B cell (primary cell): ENCODE measurements at regions not wholly inside any gene's neighbourhood (a gene's known extent, or its start where the extent isn't known, plus 50 kb on each side); places are given as distances from the start of the nearest gene placed in this dataset.

Experiments used
- ATAC-seq: fragments of 200-7000 bp; cut with Tn5 transposase; one replicate; pipeline ENCODE4 v1.10.0; 2021; ENCODE audit warnings: low read depth, mild to moderate bottlenecking, moderate number of reproducible peaks, moderate library complexity
- CTCF ChIA-PET: fragments of 350-600 bp; sonication (Branson Sonifier 250); formaldehyde crosslinking; loops from one replicate; lab custom pipeline; 2021; ENCODE audit warnings: antibody characterized with exemption, inconsistent platforms; lab: Charles Lee
- POLR2A ChIA-PET: fragments of 350-600 bp; sonication (Branson Sonifier 250); formaldehyde crosslinking; loops from one replicate; lab custom pipeline; 2021; ENCODE audit warnings: antibody characterized with exemption; lab: Charles Lee
- DNase-seq: peaks from one replicate; pipeline ENCODE4 v3.0.0; 2013
- H2AFZ ChIP-seq: 2 replicates; pipeline ENCODE4 v1.6.1; 2012; ENCODE audit warnings: mild to moderate bottlenecking, low read depth, low read length; ENCODE audit not compliant: insufficient read depth, poor library complexity, severe bottlenecking
- H3K27ac ChIP-seq, 2 donors: 1 replicate in 1 of 2; 2 replicates in 1 of 2; pipeline ENCODE4 v1.5.1; 2012 to 2013; ENCODE audit warnings: low read length in 2 of 2, mild to moderate bottlenecking in 2 of 2, moderate library complexity in 1 of 2
- H3K27me3 ChIP-seq, 4 experiments: fragments of 200-600 bp in 1 of 4; sonication (generic) in 1 of 4; replicated peaks in 1 of 4; 1 replicate in 2 of 4; 2 replicates in 2 of 4; pipeline versions ENCODE4 v1.6.1 to v1.7.0; 2013 to 2016; ENCODE audit warnings: low read length in 3 of 4, mild to moderate bottlenecking in 2 of 4, mixed read lengths in 1 of 4, moderate library complexity in 1 of 4; ENCODE audit not compliant: insufficient read depth in 4 of 4, control insufficient read depth in 3 of 4; ENCODE audit errors: control extremely low read depth in 1 of 4
- H3K36me3 ChIP-seq, 2 experiments: replicated peaks in 1 of 2; 1 replicate in 1 of 2; 2 replicates in 1 of 2; pipeline versions ENCODE4 v1.6.1 to v1.7.1; 2013; ENCODE audit warnings: low read length in 1 of 2; ENCODE audit not compliant: insufficient read depth in 2 of 2, control insufficient read depth in 1 of 2; ENCODE audit errors: control extremely low read depth in 1 of 2, extremely low read depth in 1 of 2
- H3K4me1 ChIP-seq, 2 donors: fragments of 200-600 bp in 1 of 2; sonication (generic) in 1 of 2; 1 replicate in 1 of 2; 2 replicates in 1 of 2; pipeline versions ENCODE4 v1.5.1 to v1.6.1; 2013 to 2017; ENCODE audit warnings: low read length in 2 of 2; ENCODE audit not compliant: control insufficient read depth in 2 of 2, insufficient read depth in 2 of 2
- H3K4me2 ChIP-seq: replicated peaks from 2 replicates; pipeline ENCODE3; 2012; ENCODE audit warnings: mild to moderate bottlenecking, low read depth, low read length; ENCODE audit not compliant: poor library complexity, severe bottlenecking
- H3K4me3 ChIP-seq, 5 experiments: fragments of 200-600 bp in 1 of 5; sonication (generic) in 1 of 5; 1 replicate in 3 of 5; 2 replicates in 2 of 5; pipeline versions ENCODE4 v1.5.1 to v1.7.0; 2011 to 2016; ENCODE audit warnings: low read length in 4 of 5, mild to moderate bottlenecking in 4 of 5, low read depth in 2 of 5, control low read depth in 1 of 5, moderate library complexity in 1 of 5; ENCODE audit not compliant: insufficient read depth in 1 of 5; ENCODE audit errors: control extremely low read depth in 1 of 5, extremely low read depth in 1 of 5
- H3K79me2 ChIP-seq: fragments of 200-600 bp; sonication (generic); one replicate; pipeline ENCODE4 v1.6.0; 2016; ENCODE audit warnings: low read length; ENCODE audit not compliant: control insufficient read depth, insufficient read depth
- H3K9ac ChIP-seq: fragments of 200-600 bp; sonication (generic); 2 replicates; pipeline ENCODE4 v1.6.1; 2017; ENCODE audit warnings: mild to moderate bottlenecking, low read length, moderate library complexity
- H3K9me3 ChIP-seq, 3 donors: one replicate each; pipeline versions ENCODE4 v1.6.1 to v1.7.1; 2013; ENCODE audit warnings: low read length in 2 of 3; ENCODE audit not compliant: control insufficient read depth in 2 of 3, insufficient read depth in 1 of 3; ENCODE audit errors: control extremely low read depth in 1 of 3
- H4K20me1 ChIP-seq: 2 replicates; pipeline ENCODE4 v1.6.0; 2012; ENCODE audit warnings: mild to moderate bottlenecking, low read length; ENCODE audit not compliant: insufficient read depth, control insufficient read depth, poor library complexity, severe bottlenecking
- H3K27ac Mint-ChIP-seq: one replicate; pipeline ENCODE4 v1.8.0; 2021; ENCODE audit warnings: mixed read lengths
- H3K27me3 Mint-ChIP-seq: one replicate; pipeline ENCODE4 v1.8.0; 2021; ENCODE audit warnings: mixed read lengths
- H3K4me1 Mint-ChIP-seq: one replicate; pipeline ENCODE4 v1.8.0; 2021; ENCODE audit warnings: mixed read lengths
- H3K4me3 Mint-ChIP-seq: one replicate; pipeline ENCODE4 v1.8.0; 2021; ENCODE audit warnings: mixed read lengths
- H3K9me3 Mint-ChIP-seq: one replicate; pipeline ENCODE4 v1.8.0; 2022; ENCODE audit warnings: mixed read lengths; ENCODE audit not compliant: insufficient read depth
- EZH2 ChIP-seq: IDR thresholded peaks from 2 replicates; pipeline ENCODE4 v1.6.1; 2012; ENCODE audit warnings: borderline replicate concordance, low read depth, mild to moderate bottlenecking, moderate library complexity, low read length; ENCODE audit not compliant: insufficient read depth, poor library complexity, severe bottlenecking
- WGBS: methylation state at CpG from one replicate; pipeline ENCODE4 v1.1.5; 2013; ENCODE audit warnings: missing lambda C conversion rate; ENCODE audit not compliant: insufficient coverage; 5-methylcytosine and 5-hydroxymethylcytosine counted together
- intact Hi-C: fragments of 100-400 bp; cut with micrococcal nuclease; formaldehyde crosslinking; loops from one replicate; pipeline ENCODE4 v1.10.0; 2022
- TF ChIP-seq, protein P1 (sequence below): fragments of 200-600 bp; IDR thresholded peaks from one replicate; pipeline ENCODE4 v1.8.0; 2022; ENCODE audit warnings: antibody characterized with exemption, mild to moderate bottlenecking

DNA sequence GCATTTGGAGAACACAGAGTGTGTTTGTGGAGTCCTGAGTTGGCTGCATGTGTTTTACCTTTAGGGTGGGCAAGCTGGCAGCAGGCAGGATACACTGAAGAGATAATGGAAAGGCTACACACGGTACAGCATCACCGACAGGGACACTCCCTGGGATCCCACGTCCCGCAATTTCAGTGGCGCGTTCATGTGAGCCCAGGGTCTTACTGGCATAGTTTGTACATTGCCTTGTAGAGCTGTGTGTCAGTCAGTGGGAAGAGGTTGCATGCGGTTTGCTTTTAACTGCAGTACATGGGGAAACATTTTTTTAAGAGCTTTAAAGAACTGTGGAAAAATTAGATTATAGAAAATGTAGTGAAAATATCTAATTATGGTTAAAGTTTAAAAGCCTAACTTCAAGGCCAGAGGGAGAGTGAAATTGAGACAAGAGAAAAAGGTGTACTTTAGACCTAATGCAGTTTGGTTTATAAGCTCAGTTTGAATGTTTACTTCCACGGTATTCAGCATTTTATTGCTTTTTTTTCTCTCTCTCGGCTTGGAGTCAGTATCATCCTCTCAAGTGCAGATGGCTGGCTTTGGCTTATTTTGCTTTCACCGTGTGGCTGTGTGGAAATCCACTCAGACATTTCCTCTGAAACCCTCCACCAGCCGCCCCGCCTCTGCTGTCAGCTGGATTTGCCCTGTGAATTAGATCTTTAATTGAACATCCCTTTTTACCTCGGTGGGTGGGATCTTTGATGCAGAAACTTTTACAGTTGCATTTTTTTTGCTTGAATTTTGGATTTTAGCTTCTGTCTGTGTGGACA, 364.2 kb upstream of the COBL start:
- no peak overlapping the region for H3K27ac ChIP-seq
- POLR2A ChIA-PET: no interaction called here
- H3K9me3 ChIP-seq: no peaks in the 10 kb centered on the region
- H3K4me2 ChIP-seq: no peak overlapping the region
- WGBS: 83% methylated on average over 9 of the region's 13 CpGs
- no peak for DNase-seq
- H4K20me1 ChIP-seq: no peaks in the 10 kb centered on the region
- TF ChIP-seq, protein P1, sequence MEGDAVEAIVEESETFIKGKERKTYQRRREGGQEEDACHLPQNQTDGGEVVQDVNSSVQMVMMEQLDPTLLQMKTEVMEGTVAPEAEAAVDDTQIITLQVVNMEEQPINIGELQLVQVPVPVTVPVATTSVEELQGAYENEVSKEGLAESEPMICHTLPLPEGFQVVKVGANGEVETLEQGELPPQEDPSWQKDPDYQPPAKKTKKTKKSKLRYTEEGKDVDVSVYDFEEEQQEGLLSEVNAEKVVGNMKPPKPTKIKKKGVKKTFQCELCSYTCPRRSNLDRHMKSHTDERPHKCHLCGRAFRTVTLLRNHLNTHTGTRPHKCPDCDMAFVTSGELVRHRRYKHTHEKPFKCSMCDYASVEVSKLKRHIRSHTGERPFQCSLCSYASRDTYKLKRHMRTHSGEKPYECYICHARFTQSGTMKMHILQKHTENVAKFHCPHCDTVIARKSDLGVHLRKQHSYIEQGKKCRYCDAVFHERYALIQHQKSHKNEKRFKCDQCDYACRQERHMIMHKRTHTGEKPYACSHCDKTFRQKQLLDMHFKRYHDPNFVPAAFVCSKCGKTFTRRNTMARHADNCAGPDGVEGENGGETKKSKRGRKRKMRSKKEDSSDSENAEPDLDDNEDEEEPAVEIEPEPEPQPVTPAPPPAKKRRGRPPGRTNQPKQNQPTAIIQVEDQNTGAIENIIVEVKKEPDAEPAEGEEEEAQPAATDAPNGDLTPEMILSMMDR: no peak
- TF ChIP-seq EZH2: no peak
- H3K27ac Mint-ChIP-seq: no peak overlapping the region
- no peaks in the 10 kb centered on the region for H3K79me2 ChIP-seq
- H3K9ac ChIP-seq: no peak overlapping the region
- H2AFZ ChIP-seq: no peak overlapping the region
- no peaks in the 10 kb centered on the region for H3K27me3 ChIP-seq
- H3K4me3 ChIP-seq: no peak overlapping the region
- H3K36me3 ChIP-seq: no peaks in the 10 kb centered on the region
- peaks cover 10% of the 10 kb centered on the region for H3K9me3 Mint-ChIP-seq
- no peak for ATAC-seq
- intact Hi-C loops: no loop called here
- no peaks in the 10 kb centered on the region for H3K4me1 Mint-ChIP-seq
- no peaks in the 10 kb centered on the region for H3K27me3 Mint-ChIP-seq
- no peak overlapping the region for H3K4me3 Mint-ChIP-seq
- no peaks in the 10 kb centered on the region for H3K4me1 ChIP-seq
- CTCF ChIA-PET: no interaction called here

DNA sequence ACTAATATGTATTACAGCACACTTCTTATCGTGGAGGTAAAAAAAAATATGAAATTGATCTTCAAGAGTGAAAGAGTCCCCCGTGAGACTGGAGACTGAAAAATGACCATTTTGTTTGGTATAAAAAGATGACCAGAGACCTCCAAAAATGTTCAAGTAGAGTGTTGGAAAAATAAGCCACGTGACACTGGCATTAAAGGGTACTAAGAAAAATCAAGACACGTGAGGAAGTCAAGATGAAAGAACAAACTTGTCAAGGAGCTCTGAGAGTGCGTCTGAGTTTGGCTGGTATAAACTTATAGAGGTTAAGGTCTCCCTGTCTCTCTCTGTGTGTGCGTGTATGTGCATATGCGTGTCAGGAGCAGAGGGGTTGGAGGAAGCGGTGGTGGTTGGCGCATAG, 362.7 kb upstream of the COBL start:
- no peaks in the 10 kb centered on the region for H3K27me3 Mint-ChIP-seq
- Histone ChIP-seq H3K79me2 (no peaks in the 10 kb centered on the region), H3K36me3 (no peaks in the 10 kb centered on the region), H3K27ac (no peak overlapping the region), H3K9ac (no peak overlapping the region), H4K20me1 (no peaks in the 10 kb centered on the region), H3K4me3 (no peak overlapping the region), H3K27me3 (no peaks in the 10 kb centered on the region), H3K9me3 (no peaks in the 10 kb centered on the region), H2AFZ (no peak overlapping the region), H3K4me2 (no peak overlapping the region), H3K4me1 (no peaks in the 10 kb centered on the region)
- DNase-seq: no peak
- no peak for TF ChIP-seq EZH2
- TF ChIP-seq, protein P1: no peak
- 88% methylated on average over 8 of the region's 9 CpGs for WGBS
- no peak for ATAC-seq
- CTCF ChIA-PET: no interaction called here
- H3K27ac Mint-ChIP-seq: no peak overlapping the region
- POLR2A ChIA-PET: no interaction called here
- intact Hi-C loops: no loop called here
- no peak overlapping the region for H3K4me3 Mint-ChIP-seq
- no peaks in the 10 kb centered on the region for H3K4me1 Mint-ChIP-seq
- peaks cover 10% of the 10 kb centered on the region for H3K9me3 Mint-ChIP-seq
